Mucosa of gallbladder (tissue), 1 donor: ENCODE measurements at regions not wholly inside any gene's neighbourhood (a gene's known extent, or its start where the extent isn't known, plus 50 kb on each side); places are given as distances from the start of the nearest gene placed in this dataset.

Experiments
- DNase-seq: peaks from one replicate; pipeline ENCODE4 v3.0.0-alpha.2; 2020; ENCODE audit warnings: low spot score
- donor health status: DM: no; HTN: no; CAD: no.

DNA sequence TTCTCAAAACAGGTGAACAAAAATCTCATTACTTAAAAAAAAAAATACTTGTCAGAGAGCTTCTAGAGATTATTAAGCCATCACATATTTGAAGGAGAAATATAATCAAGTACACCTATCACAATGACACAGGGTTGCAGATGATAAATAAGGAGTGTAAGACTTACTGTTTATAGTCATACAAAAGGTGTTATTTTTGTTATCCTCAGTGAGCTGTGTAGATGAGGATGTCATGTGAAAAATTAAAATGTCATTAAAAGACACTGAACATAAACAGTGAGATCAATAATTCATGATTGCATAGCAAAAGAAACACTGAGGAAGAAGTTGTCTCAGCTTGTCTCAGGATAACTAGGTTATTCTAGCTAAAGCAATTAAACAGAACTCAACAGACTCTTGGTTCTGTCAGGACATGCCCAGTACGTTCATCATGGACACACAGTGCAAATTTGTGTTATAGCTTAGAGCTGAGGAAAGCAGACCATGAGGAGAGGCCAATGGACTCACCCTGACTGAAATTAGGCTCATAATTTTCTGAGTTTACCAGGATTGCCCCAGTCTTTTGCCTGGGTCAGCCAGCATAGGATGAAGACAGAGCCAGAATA is 1162.6 kb upstream of the C9orf72 start:
- DNase-seq: no peak

DNA sequence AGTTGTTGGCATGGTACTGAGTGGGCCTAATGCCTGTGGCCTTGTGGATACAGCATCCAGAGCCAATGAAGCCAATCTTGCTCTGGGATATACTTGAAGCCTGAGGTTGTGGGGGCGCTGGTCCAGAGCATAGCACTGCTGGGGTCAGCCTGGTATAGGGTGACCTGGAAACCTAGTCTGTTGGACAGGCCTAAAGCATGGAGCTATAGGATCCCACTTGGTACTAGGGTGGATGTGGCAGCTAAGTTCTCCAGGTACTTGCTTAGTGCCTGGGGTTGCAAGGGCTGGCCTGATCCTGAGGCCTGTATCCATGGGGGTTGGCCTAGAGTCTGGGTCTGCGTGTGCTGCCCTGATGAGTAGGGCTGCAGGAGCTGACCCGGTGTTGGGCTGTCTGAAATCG is 1168.2 kb upstream of the C9orf72 start:
- DNase-seq: no peak

GRCh38 chr9:28747351-28747985 is 1174.2 kb upstream of the C9orf72 start:
- no peak for DNase-seq

DNA sequence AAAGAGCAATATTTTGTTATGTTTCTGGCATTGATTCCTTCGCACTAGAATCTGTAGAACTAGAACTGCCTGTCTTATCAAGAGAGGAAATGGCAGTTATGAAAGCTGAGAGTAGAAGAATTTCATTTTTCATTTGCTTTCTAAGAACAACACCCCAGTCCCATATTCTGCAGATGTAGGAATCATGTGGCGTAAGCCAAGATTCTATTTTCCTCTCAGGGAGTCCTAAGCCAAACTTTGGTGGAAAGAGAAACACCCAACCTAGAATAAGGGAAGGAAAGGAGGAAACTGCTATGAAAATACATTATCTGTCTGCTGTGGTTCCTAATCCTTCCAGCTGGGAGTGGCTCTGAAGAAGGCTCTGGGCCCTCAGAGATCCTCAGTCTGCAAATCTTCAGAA is 1176.9 kb upstream of the C9orf72 start:
- DNase-seq: no peak

DNA sequence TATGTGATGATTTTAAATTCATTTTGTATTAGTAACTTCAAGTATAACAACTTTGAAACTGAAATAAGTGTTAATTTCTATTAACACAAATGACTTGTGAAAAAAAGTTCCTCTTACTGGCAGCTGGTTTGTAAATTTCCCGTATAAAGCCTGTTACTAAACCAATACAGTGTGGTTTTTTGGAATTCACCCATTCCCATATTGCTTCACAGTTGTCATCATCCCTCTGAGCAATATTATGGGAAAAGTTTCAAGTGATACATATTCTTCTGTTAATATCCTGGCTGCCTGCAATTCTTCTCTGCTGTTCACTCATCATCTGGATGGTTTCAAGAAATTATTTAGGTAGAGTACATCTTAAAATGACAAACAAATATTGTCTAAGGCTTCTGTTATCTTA is 1185.1 kb upstream of the C9orf72 start:
- DNase-seq: no peak

DNA sequence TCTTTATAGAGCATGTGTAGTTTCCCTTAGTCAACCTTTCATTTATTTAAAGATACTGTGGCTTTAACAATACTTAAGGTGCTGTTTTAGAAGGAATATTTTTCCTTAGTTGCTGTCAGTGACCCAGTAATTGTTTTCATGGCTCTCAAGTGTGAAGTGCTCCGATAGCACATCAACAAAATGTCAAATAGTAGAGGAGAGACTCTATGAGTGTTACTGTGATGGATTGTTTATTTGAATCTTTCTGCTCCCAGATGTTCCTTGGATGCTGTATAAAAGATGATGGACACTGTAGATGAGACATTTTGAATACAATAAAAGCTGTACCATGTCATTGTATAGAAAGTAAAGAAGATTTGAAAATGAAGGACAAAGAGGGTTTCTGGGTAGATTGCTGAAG is 1185.7 kb upstream of the C9orf72 start:
- DNase-seq: no peak

- DNase-seq: no peak
Measured at GRCh38 chr9:28762167-28762566, 1188.9 kb upstream of the C9orf72 start.

GRCh38 chr9:28764532-28764931 is 1191.3 kb upstream of the C9orf72 start:
- no peak for DNase-seq

DNA sequence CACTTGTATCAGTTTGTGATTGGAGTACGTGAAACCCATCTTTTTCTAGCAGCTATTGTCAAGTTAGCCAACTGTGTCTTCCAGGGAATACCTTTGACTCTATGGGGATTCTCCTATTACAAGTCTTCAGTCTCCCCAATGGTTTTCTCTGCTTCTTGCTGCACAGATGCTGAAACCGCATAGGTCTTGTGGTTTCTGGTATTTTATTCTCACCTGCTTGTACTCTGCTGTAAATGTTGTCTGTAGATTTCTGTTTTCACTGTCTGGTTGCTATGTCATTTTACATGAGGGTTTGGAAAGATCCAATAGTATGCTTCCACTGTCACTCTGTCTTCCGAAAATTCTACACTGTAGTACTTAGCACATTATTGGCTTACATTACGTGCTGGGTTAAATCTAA is 1196.9 kb upstream of the C9orf72 start:
- DNase-seq: no peak

GRCh38 chr9:28770827-28771226 is 1197.5 kb upstream of the C9orf72 start:
- no peak for DNase-seq

GRCh38 chr9:28774433-28775235 is 1201.4 kb upstream of the C9orf72 start:
- no peak for DNase-seq

- DNase-seq: no peak
Measured at GRCh38 chr9:28779243-28779642, 1206.0 kb upstream of the C9orf72 start.

GRCh38 chr9:28781481-28781880 is 1208.2 kb upstream of the C9orf72 start:
- no peak for DNase-seq

GRCh38 chr9:28782630-28783029 is 1209.3 kb upstream of the C9orf72 start:
- DNase-seq: no peak

DNA sequence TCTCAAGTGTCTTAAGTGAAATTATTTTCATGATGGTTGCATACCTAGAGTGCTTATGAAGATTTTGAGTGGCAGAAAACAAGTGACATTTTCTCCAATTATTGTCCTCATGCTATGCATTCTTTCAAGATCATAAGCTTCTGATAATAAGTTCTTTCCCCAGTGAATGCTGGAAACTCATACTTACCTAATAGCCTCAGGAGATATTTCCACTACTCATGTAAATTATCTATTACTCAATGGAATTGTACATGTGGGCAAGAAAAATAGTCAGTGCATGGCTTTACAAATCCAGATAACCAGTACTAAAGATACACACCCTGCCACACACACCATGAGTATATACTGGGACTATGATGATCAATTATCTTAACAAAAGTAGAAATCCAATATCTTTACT is 1219.4 kb upstream of the C9orf72 start:
- DNase-seq: no peak

GRCh38 chr9:28799876-28800275 is 1226.6 kb upstream of the C9orf72 start:
- no peak for DNase-seq

GRCh38 chr9:28801144-28801799 is 1228.0 kb upstream of the C9orf72 start:
- DNase-seq: no peak

DNA sequence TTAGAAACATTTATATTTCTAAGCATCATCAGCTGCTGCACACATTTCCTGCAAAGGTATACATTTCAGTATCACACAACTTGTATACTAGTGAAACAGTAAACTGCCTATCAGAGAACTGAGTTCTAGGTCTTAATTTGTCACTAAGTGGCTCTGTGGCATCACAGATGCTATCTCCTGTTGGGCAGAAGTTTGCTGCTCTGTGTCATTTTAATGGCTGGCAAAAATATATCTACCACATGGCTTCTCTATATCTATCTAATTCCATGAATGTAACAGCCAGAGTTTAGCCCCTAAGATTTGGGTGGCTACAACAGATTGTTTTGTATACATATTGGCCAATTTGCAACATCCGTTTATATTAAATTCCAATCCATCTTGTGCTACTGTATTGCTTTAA is 1231.9 kb upstream of the C9orf72 start:
- no peak for DNase-seq

- DNase-seq: no peak
Measured at GRCh38 chr9:28808042-28808441, 1234.8 kb upstream of the C9orf72 start.

- DNase-seq: no peak
Measured at GRCh38 chr9:28810388-28811075, 1237.3 kb upstream of the C9orf72 start.

- DNase-seq: no peak
Measured at GRCh38 chr9:28820741-28821140, 1247.5 kb upstream of the C9orf72 start.

GRCh38 chr9:28821240-28821639 is 1248.0 kb upstream of the C9orf72 start:
- DNase-seq: no peak
